Central memory CD8-positive, alpha-beta T cell (primary cell): ENCODE measurements at regions not wholly inside any gene's neighbourhood (a gene's known extent, or its start where the extent isn't known, plus 50 kb on each side); places are given as distances from the start of the nearest gene placed in this dataset.

Experiments used
- ATAC-seq: fragments of 150-1000 bp; cut with Tn5 transposase; replicated peaks from 2 replicates; pipeline ENCODE4 v1.10.0; 2022; ENCODE audit warnings: mild to moderate bottlenecking, moderate FRiP score, moderate number of reproducible peaks; ENCODE audit not compliant: poor library complexity, severe bottlenecking; ENCODE audit errors: extremely low read depth
- DNase-seq, 2 donors: peaks; one replicate each; pipeline ENCODE4 v3.0.0; 2021; ENCODE audit warnings: low spot score in 2 of 2
- H3K27ac Mint-ChIP-seq: one replicate; pipeline ENCODE4 v1.8.0; 2022; ENCODE audit warnings: low read depth, mild to moderate bottlenecking, moderate library complexity, mixed read lengths
- H3K27me3 Mint-ChIP-seq: one replicate; pipeline ENCODE4 v1.8.0; 2022; ENCODE audit warnings: mixed read lengths
- H3K36me3 Mint-ChIP-seq: one replicate; pipeline ENCODE4 v1.8.0; 2022; ENCODE audit warnings: mild to moderate bottlenecking, moderate library complexity, mixed read lengths; ENCODE audit not compliant: insufficient read depth
- H3K4me1 Mint-ChIP-seq: one replicate; pipeline ENCODE4 v1.8.0; 2022; ENCODE audit warnings: mixed read lengths
- H3K4me3 Mint-ChIP-seq: one replicate; pipeline ENCODE4 v1.8.0; 2022; ENCODE audit warnings: mild to moderate bottlenecking, moderate library complexity, mixed read lengths
- H3K9me3 Mint-ChIP-seq: one replicate; pipeline ENCODE4 v1.8.0; 2022; ENCODE audit warnings: mixed read lengths

DNA sequence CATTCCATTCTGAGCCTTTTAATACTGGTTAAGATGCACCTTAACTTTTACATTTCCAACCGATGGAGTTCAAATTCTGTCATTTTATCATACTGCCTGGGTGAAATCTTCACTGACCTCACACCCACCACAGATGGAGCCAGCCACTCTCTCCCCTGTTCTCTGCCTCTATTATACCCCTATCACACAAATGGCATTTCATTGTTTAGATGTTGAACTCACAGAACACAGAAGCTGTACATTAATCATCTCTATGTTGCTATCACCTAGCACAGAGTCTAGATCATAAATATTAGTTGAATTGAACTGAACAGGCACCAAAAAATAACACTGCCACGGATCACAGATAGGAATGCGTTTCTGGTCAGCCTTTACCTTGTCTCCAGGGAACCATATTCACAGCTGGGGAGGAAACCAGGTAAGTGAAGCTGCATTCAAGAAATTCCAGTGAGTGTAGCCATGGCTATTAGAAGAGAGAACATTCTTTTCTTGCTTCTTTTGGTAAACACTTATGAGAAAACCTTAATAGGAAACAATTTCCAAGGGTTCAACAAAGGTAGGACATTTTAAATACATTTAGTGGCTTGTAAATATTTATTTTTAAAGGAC, 194.9 kb upstream of the RMST start:
- H3K4me3 Mint-ChIP-seq: no peak overlapping the region

GRCh38 chr12:97272471-97272870, 190.1 kb upstream of the RMST start:
- DNase-seq: no peak
- ATAC-seq: no peak
- Mint-ChIP-seq H3K36me3 (no peaks in the 10 kb centered on the region), H3K27me3 (peaks cover 20% of the 10 kb centered on the region), H3K27ac (no peak overlapping the region), H3K9me3 (no peaks in the 10 kb centered on the region), H3K4me3 (no peak overlapping the region), H3K4me1 (no peaks in the 10 kb centered on the region)

More for the DNA sequence above, 194.9 kb upstream of the RMST start:
- Mint-ChIP-seq H3K9me3 (peaks cover 4% of the 10 kb centered on the region), H3K27me3 (no peaks in the 10 kb centered on the region), H3K36me3 (no peaks in the 10 kb centered on the region), H3K4me1 (no peaks in the 10 kb centered on the region), H3K27ac (no peak overlapping the region)
- no peak for ATAC-seq
- DNase-seq: no peak

DNA sequence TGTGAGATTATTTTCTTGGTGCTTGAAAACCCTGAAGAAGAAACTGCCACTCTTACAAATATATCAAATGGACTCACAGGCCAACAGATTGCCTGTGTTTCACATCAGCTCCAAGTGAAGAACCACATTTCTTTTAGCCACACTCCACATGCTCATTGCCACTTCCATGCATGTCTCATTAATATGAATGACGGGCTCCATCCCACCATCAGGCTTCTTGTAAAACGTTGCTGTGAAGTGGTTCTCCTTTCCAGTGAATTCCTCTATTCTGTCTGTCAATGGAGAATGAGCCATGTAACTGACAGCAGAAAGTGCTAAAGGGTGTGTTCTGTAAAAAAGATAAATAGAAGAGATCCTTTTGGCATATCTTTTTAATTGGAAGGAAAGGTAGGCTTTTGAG, 188.2 kb upstream of the RMST start:
- Mint-ChIP-seq H3K4me1 (no peaks in the 10 kb centered on the region), H3K9me3 (no peaks in the 10 kb centered on the region), H3K36me3 (no peaks in the 10 kb centered on the region), H3K4me3 (no peak overlapping the region), H3K27ac (no peak overlapping the region), H3K27me3 (peaks cover 20% of the 10 kb centered on the region)
- ATAC-seq (no peak), DNase-seq (no peak)

DNA sequence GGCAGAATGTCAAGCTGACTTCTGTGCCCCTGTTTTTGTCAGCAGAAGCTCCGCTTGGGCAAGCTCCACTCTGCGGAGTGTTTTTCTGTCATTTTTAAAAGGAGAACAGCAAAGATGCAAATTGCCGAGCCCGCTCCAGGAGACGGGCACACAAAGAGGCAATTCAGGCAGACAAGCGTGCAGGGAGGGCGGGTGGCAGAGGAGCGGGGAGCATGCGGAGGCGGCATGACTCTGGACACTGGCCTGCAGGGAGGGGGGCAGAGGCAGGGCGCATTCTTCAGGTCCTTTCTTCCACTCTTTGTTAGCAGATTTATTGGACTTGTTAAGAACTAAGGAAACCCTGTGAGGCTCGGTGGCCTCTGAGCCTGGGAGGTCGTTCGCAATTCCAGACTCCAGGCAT, 187.3 kb upstream of the RMST start:
- Mint-ChIP-seq H3K4me3 (no peak overlapping the region), H3K27ac (no peak overlapping the region), H3K27me3 (peaks cover 29% of the 10 kb centered on the region), H3K36me3 (no peaks in the 10 kb centered on the region), H3K4me1 (no peaks in the 10 kb centered on the region), H3K9me3 (no peaks in the 10 kb centered on the region)
- ATAC-seq: no peak
- no peak for DNase-seq

DNA sequence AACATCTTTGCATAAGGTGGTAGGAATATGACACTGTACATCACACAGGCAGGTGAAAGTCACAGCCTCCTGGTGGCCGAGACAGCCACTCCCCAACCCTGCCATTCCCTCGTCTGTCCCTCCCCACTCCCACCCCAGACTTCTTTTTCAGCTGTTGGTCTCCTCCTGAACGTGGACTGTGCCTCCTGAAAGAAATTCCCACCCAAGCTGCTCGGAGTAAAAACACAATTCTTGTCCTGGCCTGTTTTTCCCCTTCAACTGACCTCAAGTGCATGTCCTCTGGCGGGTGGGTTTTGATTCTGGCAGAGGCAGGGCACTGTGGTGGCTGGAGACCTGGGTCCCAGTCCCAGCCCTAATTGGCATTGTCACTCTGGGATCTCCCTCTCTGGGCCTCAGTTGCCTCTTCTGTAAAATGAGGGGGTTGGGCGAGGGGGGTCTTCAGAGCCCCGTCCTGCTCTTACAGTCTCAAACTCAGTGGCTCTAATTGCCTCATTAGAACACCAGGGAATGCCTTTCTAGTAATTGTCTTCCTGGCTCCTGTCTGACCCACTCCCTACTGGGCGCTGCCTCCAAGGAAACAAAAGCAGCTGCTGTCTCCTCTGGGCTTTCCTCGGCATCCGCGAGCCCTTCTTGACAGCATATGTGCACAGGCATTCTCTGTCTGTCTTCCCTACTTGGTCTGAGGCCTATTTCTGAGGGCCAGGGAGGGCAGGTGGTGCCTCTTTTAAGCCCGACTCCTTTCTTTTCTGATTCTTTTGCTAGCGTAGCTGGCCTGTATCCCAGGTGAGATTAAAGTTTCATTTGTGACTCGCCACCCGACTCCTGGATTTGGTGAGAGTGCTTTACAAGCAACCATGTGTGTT, 186.6 kb upstream of the RMST start:
- Mint-ChIP-seq H3K27me3 (peaks cover 35% of the 10 kb centered on the region), H3K36me3 (no peaks in the 10 kb centered on the region), H3K27ac (no peak overlapping the region), H3K4me3 (no peak overlapping the region), H3K4me1 (no peaks in the 10 kb centered on the region), H3K9me3 (no peaks in the 10 kb centered on the region)
- ATAC-seq (no peak), DNase-seq (no peak)

DNA sequence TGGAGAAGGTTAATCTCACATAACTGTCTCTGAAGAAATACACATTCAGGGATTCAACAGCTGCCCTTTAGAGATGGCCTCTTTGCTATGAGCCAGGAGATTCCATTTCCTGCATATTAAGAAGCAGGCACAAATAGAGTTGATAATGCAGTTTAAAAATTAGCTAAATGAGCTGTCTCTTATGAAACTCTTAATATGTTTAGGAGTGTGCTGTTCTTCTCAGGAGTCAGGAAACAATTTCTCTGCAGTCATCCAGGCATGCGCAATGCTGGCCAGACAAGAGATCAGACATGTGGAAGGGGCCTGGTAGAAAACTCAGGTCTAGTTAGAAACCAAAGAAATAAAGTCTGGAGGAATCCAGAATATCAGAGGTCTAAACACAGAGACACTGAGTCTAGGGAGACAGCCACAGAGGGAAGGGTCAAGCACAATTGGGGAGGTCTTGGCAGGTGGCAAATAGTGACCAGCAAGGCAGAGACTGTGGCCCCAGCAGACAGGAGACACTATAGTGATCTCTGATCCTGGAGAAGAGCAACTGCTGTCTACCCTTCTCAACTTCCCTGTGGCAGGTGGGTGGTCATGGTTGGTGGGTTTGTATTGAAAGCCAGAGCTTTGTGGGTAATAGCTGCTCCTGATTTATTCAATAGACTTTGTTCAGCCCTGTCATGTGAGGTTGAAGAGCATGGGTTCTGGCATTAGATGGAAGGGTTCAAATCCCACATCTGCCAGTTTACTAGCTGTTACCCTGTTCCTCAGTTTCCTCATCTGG, 185.8 kb upstream of the RMST start:
- H3K27ac Mint-ChIP-seq: no peak overlapping the region
- peaks cover 35% of the 10 kb centered on the region for H3K27me3 Mint-ChIP-seq
- H3K4me3 Mint-ChIP-seq: no peak overlapping the region
- no peaks in the 10 kb centered on the region for H3K9me3 Mint-ChIP-seq
- DNase-seq: no peak
- no peaks in the 10 kb centered on the region for H3K4me1 Mint-ChIP-seq
- no peak for ATAC-seq
- H3K36me3 Mint-ChIP-seq: no peaks in the 10 kb centered on the region

DNA sequence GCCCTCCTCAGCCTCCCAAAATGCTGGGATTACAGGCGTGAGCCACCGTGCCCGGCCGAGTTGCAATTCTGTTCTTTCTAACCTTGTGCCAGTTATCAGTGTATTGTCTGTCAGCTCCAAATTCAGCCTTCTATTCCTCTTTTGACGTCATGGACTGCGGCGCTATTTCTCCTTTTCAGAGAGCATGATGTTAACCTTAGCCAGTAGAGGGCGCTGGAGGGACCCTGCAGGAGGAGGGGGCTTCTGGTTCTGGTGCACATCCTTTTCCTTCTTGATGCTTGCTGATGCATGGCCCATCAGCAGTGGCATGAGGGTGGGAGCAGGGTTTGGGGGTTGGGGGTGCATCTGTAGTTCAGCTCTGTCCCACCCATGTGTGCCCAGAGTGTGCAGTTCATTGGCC, 179.3 kb upstream of the RMST start:
- ATAC-seq (no peak), DNase-seq (no peak)
- Mint-ChIP-seq H3K36me3 (no peaks in the 10 kb centered on the region), H3K27ac (no peak overlapping the region), H3K4me1 (no peaks in the 10 kb centered on the region), H3K9me3 (no peaks in the 10 kb centered on the region), H3K27me3 (peaks cover 34% of the 10 kb centered on the region), H3K4me3 (no peak overlapping the region)

- no peak for ATAC-seq
- H3K9me3 Mint-ChIP-seq: no peaks in the 10 kb centered on the region
- H3K36me3 Mint-ChIP-seq: no peaks in the 10 kb centered on the region
- H3K4me1 Mint-ChIP-seq: no peaks in the 10 kb centered on the region
- no peak for DNase-seq
- H3K4me3 Mint-ChIP-seq: no peak overlapping the region
- peaks cover 19% of the 10 kb centered on the region for H3K27me3 Mint-ChIP-seq
- no peak overlapping the region for H3K27ac Mint-ChIP-seq
Observed at GRCh38 chr12:97288531-97288930, 174.1 kb upstream of the RMST start.

- DNase-seq: no peak
- no peak overlapping the region for H3K27ac Mint-ChIP-seq
- no peaks in the 10 kb centered on the region for H3K36me3 Mint-ChIP-seq
- H3K9me3 Mint-ChIP-seq: no peaks in the 10 kb centered on the region
- ATAC-seq: no peak
- H3K4me1 Mint-ChIP-seq: no peaks in the 10 kb centered on the region
- no peak overlapping the region for H3K4me3 Mint-ChIP-seq
- peaks cover 7% of the 10 kb centered on the region for H3K27me3 Mint-ChIP-seq
Observed at GRCh38 chr12:97292588-97292987, 170.0 kb upstream of the RMST start.

- Mint-ChIP-seq H3K9me3 (no peaks in the 10 kb centered on the region), H3K4me1 (no peaks in the 10 kb centered on the region), H3K27me3 (peaks cover 15% of the 10 kb centered on the region), H3K4me3 (no peak overlapping the region), H3K36me3 (no peaks in the 10 kb centered on the region), H3K27ac (no peak overlapping the region)
- DNase-seq (no peak), ATAC-seq (no peak)
Observed at GRCh38 chr12:97293541-97293940, 169.1 kb upstream of the RMST start.

- peaks cover 44% of the 10 kb centered on the region for H3K27me3 Mint-ChIP-seq
Observed at GRCh38 chr12:97299847-97300246, 162.8 kb upstream of the RMST start.

DNA sequence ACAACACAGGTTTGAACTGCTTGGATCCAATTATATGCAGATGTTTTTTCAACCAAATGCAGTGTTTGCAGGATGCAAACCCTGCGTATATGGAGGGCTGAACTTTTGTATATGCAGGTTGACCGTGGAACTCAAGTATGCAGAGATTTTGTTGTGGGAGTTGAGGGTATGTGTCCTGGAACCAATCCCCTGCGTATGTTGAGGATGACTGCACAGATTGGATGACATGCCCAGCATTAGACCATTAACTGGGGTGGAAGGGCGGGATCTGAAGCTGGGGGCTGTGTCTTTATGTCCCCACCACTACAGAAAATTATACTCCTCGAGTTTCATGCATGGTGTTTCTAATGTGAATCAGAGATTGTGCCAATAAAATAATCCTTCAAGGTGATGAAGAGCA, 162.2 kb upstream of the RMST start:
- no peaks in the 10 kb centered on the region for H3K36me3 Mint-ChIP-seq
- no peaks in the 10 kb centered on the region for H3K4me1 Mint-ChIP-seq
- DNase-seq (no peak), ATAC-seq (no peak)
- peaks cover 44% of the 10 kb centered on the region for H3K27me3 Mint-ChIP-seq
- H3K9me3 Mint-ChIP-seq: no peaks in the 10 kb centered on the region
- no peak overlapping the region for H3K27ac Mint-ChIP-seq
- no peak overlapping the region for H3K4me3 Mint-ChIP-seq

More at GRCh38 chr12:97299847-97300246, 162.8 kb upstream of the RMST start:
- Mint-ChIP-seq H3K4me1 (no peaks in the 10 kb centered on the region), H3K4me3 (no peak overlapping the region), H3K27ac (no peak overlapping the region), H3K9me3 (no peaks in the 10 kb centered on the region), H3K36me3 (no peaks in the 10 kb centered on the region)
- DNase-seq: no peak
- no peak for ATAC-seq

GRCh38 chr12:97300891-97301290, 161.7 kb upstream of the RMST start:
- no peaks in the 10 kb centered on the region for H3K36me3 Mint-ChIP-seq
- no peak for DNase-seq
- ATAC-seq: no peak
- H3K4me1 Mint-ChIP-seq: no peaks in the 10 kb centered on the region
- H3K9me3 Mint-ChIP-seq: no peaks in the 10 kb centered on the region
- H3K4me3 Mint-ChIP-seq: no peak overlapping the region
- no peak overlapping the region for H3K27ac Mint-ChIP-seq
- H3K27me3 Mint-ChIP-seq: peaks cover 44% of the 10 kb centered on the region
